Stimulated activated CD8-positive, alpha-beta memory T cell treated with anti-CD3 and anti-CD28 coated beads, Interleukin-4, amount 100 ng/mL, for 24 hours (primary cell): ENCODE measurements at regions not wholly inside any gene's neighbourhood (a gene's known extent, or its start where the extent isn't known, plus 50 kb on each side); places are given as distances from the start of the nearest gene placed in this dataset.
A peak's percentile ranks its signal among the peaks of the same experiment; 100 is the strongest.
"Not testable (repeated sequence)": the region's sequence is repeated elsewhere in the genome, so short reads cannot be mapped to it uniquely, and the experiment has no call there.

ENCODE experiments used
- DNase-seq: peaks from one replicate; pipeline ENCODE4 v3.0.0-alpha.2; 2020; ENCODE audit warnings: low read depth

DNA sequence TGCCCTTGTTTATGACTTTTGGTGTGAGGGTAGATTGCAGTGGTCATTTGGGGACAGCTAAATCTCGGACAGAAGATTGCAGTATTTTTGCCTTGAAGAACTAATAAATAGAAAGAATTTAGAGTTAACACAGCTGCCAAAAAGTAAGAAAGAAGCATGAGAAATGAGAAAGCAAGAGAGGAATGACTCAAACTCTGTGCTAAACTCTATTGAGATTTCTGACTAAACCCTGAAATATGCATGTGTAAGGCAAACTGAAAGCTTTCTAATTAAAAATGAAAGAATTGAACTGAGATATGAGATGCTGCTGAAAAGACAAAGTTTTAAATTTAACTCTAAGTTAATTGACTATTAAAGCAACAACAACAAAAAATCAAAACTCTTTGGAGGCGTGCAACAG is 791.3 kb downstream of the RAB28 start:
- DNase-seq = no peak

- no peak for DNase-seq
Observed at GRCh38 chr4:12691168-12691567, 793.0 kb downstream of the RAB28 start.

DNA sequence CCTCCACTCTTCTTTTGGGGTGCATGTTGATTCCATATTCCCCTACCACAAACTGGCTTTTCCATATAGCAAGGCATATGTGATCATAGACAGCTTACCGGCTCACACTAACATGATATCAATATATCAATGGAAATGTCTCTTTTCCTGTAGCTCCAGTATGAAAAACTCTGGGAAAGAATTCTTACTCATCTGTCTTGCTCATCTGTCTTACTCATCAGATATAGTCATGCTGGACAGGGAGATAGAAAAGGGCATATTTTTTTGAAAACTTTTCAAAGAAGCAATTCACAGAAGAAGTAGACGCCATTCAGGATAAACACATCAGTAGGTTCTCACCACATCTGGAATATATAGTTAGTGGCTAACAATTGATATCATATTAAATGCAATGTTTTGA is 794.7 kb downstream of the RAB28 start:
- no peak for DNase-seq

- DNase-seq = no peak
Observed at GRCh38 chr4:12679217-12679616, 804.9 kb downstream of the RAB28 start.

DNA sequence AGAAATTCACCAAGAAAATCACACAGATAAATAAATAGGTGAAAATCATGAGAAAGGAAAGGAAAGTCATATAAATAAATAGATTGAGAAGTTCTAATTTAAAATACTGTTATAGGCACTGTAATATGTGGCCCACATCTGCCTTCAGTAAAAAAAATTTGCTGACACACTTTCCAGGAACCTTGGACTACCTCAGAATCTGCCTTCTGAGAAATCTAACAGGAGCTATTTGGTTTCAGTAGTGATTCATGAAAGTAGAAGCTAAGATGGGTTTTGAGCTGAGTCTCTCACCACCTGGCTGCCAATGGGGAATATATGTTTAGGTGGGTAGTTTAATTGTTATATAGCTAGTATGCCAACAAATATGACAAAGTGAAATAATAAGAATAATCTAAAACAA is 810.0 kb downstream of the RAB28 start:
- DNase-seq = no peak

DNA sequence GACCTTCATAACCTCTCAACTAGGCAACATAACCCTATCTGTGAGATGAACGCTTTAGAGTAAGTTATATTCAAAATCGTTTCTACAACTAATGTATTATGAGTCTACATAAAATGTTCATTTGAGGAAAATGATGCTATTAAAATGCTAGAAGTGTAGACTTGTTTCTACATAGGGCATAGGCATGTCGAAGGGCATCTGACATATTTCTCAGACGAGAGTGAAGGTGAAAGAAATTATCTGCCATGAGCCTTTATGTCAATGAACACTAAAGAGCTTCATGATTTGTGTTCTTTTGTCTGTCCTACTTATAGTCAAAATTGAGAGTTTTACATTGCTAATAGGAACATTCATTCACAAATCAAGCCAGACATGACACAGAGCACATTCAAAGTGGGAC is 811.8 kb downstream of the RAB28 start:
- DNase-seq = no peak

- DNase-seq = no peak
Observed at GRCh38 chr4:12658146-12658545, 826.0 kb downstream of the RAB28 start.

- no peak for DNase-seq
Observed at GRCh38 chr4:12651876-12652275, 832.3 kb downstream of the RAB28 start.

- DNase-seq = no peak
Observed at GRCh38 chr4:12645732-12646131, 838.4 kb downstream of the RAB28 start.

DNA sequence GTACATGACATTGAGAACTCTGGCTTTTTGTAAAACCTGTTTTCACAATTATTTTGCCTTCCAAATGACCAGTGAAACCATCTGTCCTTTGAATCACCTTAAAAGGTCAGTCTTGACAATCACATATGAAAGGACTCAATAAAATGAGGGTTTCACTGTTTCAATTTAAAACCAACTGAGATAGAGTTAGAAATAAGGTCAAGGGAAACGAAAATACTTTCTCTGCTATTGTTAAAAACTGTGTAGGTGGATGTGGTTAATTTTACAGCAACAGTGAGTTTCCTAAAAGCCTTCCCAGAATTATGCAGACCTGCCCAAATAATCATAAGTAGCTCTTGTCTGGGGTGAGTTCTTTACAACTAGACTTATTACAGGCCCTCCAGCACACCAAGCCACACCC is 839.9 kb downstream of the RAB28 start:
- DNase-seq = no peak

DNA sequence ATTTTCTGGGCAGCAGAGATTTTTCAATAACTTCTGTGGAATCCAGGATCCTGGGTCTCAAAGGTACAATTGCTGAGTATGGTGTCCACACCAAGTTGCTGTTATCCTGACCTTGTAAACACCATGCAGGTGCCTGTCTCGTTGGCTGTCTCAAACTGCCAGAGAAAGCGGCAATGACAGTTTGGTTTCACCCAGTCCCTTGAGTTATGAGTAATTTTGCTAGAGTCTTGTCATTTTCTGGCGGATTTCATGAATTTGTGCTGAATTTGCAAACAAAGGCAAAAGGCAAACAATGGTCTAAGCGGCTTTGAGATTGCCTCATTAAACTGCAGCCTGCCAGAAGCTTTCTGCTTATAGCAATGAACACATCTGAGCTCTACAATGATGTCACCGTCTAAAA is 847.9 kb downstream of the RAB28 start:
- no peak for DNase-seq

- no peak for DNase-seq
Observed at GRCh38 chr4:12635629-12636028, 848.5 kb downstream of the RAB28 start.

DNA sequence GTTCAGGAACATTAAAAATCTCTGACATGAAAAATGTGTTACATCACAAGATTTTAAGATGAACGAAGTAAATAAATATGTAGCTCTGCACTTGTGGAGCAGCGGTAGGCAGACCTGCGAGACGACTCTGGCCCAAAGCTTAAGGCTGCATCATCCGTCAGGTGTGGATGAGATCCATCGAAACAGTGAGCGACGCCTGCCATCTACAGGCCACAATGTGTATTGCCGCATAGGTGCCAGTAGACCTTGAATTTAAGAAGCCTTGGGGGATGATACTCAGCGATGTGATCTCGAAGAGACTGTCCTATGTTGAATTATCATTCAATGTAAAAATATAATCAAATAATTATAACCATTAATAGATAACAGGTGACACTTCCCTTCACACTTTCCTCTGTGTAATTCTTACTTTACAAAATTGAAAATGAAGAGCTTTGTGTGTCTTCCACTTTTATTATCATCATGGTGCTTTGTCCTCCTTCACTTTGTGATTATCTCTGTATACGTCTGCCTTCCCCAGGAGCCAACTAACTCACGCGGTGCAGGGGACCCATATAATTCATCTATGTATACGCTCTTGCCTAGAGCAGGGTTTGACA is 851.0 kb downstream of the RAB28 start:
- peak; percentile 56 for DNase-seq

DNA sequence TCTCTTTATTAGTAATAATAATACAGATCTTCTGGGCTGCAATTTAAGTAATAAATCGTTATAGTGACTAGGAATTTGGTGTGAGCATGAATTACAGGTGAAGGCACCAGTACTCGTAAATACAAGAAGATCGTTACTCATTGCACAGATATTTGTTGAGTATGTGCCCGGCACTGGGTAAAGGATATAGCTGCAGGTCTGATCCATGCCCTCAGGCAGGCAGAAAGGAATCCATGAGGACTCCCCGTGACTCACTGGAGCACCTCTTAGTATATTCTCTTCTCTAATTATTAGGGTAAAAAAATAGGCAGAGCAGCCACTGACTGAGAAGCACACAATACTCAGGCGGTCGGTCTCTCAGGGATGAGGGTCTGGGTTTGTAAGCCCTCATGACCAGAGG is 868.3 kb downstream of the RAB28 start:
- DNase-seq = no peak

GRCh38 chr4:12612876-12613275 is 871.3 kb downstream of the RAB28 start:
- no peak for DNase-seq

GRCh38 chr4:12609212-12609875 is 874.8 kb downstream of the RAB28 start:
- not testable (repeated sequence) for DNase-seq

DNA sequence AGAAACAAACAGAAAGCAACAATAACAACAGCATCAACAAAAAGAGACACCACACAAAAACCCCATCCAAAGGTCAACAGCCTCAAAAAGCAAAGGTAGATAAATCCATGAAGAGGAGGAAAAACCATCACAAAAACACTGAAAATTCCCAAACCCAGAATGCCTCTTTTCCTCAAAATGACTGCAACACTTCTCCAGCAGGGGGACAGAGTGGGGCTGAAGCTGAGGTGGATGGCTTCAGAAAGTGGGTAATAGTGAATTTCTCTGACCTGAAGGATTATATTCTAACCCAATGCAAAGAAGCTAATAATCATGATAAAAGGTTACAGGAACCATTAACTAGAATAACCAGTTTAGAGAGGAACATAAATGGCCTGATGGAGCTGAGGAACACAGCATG is 888.2 kb downstream of the RAB28 start:
- DNase-seq = no peak

- DNase-seq = no peak
Observed at GRCh38 chr4:12595489-12595888, 888.7 kb downstream of the RAB28 start.

GRCh38 chr4:12588582-12588981 is 895.6 kb downstream of the RAB28 start:
- no peak for DNase-seq

GRCh38 chr4:12586242-12587006 is 897.7 kb downstream of the RAB28 start:
- DNase-seq = no peak

DNA sequence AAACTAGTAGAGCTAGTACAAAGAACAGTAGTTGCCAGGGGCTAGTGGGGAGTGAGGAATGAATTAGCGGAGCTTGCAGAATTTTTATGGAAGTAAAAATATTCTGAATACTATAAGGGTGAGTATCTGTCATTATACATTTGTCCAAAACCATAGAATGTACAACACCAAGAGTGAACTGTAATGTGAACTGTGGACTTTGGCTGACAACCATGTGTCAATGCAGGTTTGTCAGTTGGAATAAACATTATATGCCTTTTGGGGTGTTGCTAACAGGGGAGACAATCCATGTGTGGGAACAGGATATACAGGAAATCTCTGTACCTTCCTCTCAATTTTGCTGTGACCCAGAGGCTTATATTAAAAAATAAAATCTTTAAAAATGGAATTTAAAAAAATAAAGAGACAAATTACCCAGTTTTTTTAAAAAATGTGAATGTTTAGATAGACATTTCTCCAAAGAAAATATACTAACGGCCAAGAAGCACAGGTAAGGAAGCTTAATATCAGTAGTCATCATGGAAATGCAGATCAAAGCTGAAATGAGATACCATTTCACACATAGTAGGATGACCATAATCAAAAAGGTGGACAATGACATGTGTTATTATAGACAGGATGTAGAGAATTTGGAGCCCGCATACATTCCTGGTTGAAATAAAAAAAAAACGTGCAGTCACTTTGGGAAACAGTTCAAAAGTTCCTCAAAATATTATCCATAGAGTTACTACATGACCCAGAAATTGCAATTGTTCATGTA is 899.8 kb downstream of the RAB28 start:
- DNase-seq = no peak

DNA sequence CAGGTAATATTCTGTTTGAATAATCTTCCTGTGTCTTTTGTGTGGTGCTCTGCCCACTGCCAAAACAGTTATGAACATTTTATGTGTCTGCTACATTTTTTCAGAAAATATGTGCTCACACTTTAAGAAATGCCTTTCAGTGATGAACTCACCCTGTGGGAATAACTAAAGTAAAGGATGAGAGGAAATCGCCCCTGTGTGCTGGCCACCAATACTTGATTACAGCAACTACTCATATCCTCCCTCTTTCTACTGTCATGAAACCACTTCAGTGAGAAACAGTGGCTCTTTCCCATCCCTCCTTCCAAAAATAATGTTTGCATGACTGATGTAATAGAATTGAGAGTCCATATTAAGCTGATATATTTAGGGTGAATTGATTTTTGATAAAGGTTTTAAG is 900.9 kb downstream of the RAB28 start:
- DNase-seq = no peak

GRCh38 chr4:12580787-12581186 is 903.4 kb downstream of the RAB28 start:
- DNase-seq = no peak
